IMR-90 (cell line): ENCODE measurements at regions not wholly inside any gene's neighbourhood (a gene's known extent, or its start where the extent isn't known, plus 50 kb on each side); places are given as distances from the start of the nearest gene placed in this dataset.

Source experiments
- ATAC-seq: fragments of 200-7000 bp; cut with Tn5 transposase; 2 replicates; pipeline ENCODE4 v1.9.1; 2020; ENCODE audit warnings: low read depth, mild to moderate bottlenecking, moderate library complexity
- BruUV-seq: library from RNA; stranded (reverse); fragments of 400-500 nt; replicated peaks from 2 replicates; lab custom pipeline; 2021; lab: Mats Ljungman, UMichigan
- CTCF ChIA-PET: fragments of 300-600 bp; formaldehyde crosslinking; extraction: SDS; loops from one replicate; lab custom pipeline; 2021; ENCODE audit warnings: antibody characterized with exemption; lab: Yijun Ruan, JAX
- POLR2A ChIA-PET: fragments of 300-600 bp; sonication (Branson Sonifier 250); formaldehyde crosslinking; loops from one replicate; lab custom pipeline; 2022; ENCODE audit warnings: antibody characterized with exemption; ENCODE audit not compliant: unreplicated experiment; lab: Charles Lee
- DNase-seq: peaks from one replicate; pipeline ENCODE4 v3.0.0; 2013
- H2AFZ ChIP-seq: replicated peaks from 2 replicates; pipeline ENCODE3; 2013; ENCODE audit warnings: low read length, mild to moderate bottlenecking; ENCODE audit not compliant: poor library complexity
- H2AK5ac ChIP-seq: 2 replicates; pipeline ENCODE4 v1.6.1; 2013; ENCODE audit warnings: low read depth, low read length, inconsistent platforms
- H2AK9ac ChIP-seq: replicated peaks from 2 replicates; pipeline ENCODE3; 2013; ENCODE audit warnings: mild to moderate bottlenecking, low read depth, low read length, moderate library complexity; ENCODE audit not compliant: poor library complexity
- H2BK120ac ChIP-seq: 2 replicates; pipeline ENCODE4 v1.6.1; 2013; ENCODE audit warnings: low read depth, low read length, inconsistent platforms
- H2BK15ac ChIP-seq: 3 replicates; pipeline ENCODE4 v1.6.1; 2013; ENCODE audit warnings: low read depth, low read length, inconsistent platforms
- H2BK20ac ChIP-seq: 2 replicates; pipeline ENCODE4 v1.6.1; 2013; ENCODE audit warnings: low read depth, mild to moderate bottlenecking, inconsistent platforms, low read length, moderate library complexity
- H2BK5ac ChIP-seq: 2 replicates; pipeline ENCODE4 v1.6.1; 2013; ENCODE audit warnings: mild to moderate bottlenecking, low read depth, low read length, inconsistent platforms; ENCODE audit not compliant: poor library complexity, severe bottlenecking
- H3K14ac ChIP-seq: replicated peaks from 2 replicates; pipeline ENCODE4 v1.6.1; 2013; ENCODE audit warnings: low read depth, low read length, inconsistent platforms
- H3K18ac ChIP-seq: 2 replicates; pipeline ENCODE4 v1.6.1; 2013; ENCODE audit warnings: low read depth, low read length, control low read depth
- H3K23ac ChIP-seq: 2 replicates; pipeline ENCODE4 v1.6.1; 2013; ENCODE audit warnings: low read depth, low read length, inconsistent platforms
- H3K27ac ChIP-seq: 2 replicates; pipeline ENCODE4 v1.5.1; 2013; ENCODE audit warnings: mild to moderate bottlenecking, control low read depth, low read length; ENCODE audit not compliant: insufficient read depth
- H3K27me3 ChIP-seq: 2 replicates; pipeline ENCODE4 v1.6.1; 2013; ENCODE audit warnings: low read length; ENCODE audit not compliant: control insufficient read depth, insufficient read depth
- H3K36me3 ChIP-seq: 2 replicates; pipeline ENCODE4 v1.6.1; 2013; ENCODE audit warnings: low read length, mixed read lengths; ENCODE audit not compliant: control insufficient read depth, insufficient read depth
- H3K4ac ChIP-seq: 2 replicates; pipeline ENCODE4 v1.6.1; 2013; ENCODE audit warnings: low read depth, low read length, inconsistent platforms
- H3K4me1 ChIP-seq: 2 replicates; pipeline ENCODE4 v1.6.1; 2013; ENCODE audit warnings: low read length, mixed read lengths; ENCODE audit not compliant: control insufficient read depth, insufficient read depth
- H3K4me2 ChIP-seq: 2 replicates; pipeline ENCODE4 v1.6.1; 2013; ENCODE audit warnings: low read depth, mild to moderate bottlenecking, control low read depth, low read length, moderate library complexity
- H3K4me3 ChIP-seq: 2 replicates; pipeline ENCODE4 v1.5.1; 2013; ENCODE audit warnings: low read depth, mild to moderate bottlenecking, control low read depth, low read length, moderate library complexity; ENCODE audit not compliant: insufficient read depth
- H3K56ac ChIP-seq: 2 replicates; pipeline ENCODE4 v1.6.1; 2013; ENCODE audit warnings: low read length, inconsistent platforms; ENCODE audit not compliant: insufficient read depth; ENCODE audit errors: extremely low read depth
- H3K79me1 ChIP-seq, 2 experiments: 2 replicates each; pipeline ENCODE4 v1.6.1; 2013; ENCODE audit warnings: low read length in 2 of 2, inconsistent platforms in 1 of 2, low read depth in 1 of 2
- H3K9ac ChIP-seq: 2 replicates; pipeline ENCODE4 v1.6.1; 2013; ENCODE audit warnings: low read depth, low read length, control low read depth
- H3K9me1 ChIP-seq: 2 replicates; pipeline ENCODE4 v1.6.1; 2013; ENCODE audit warnings: low read length, inconsistent platforms; ENCODE audit not compliant: insufficient read depth
- H3K9me3 ChIP-seq: 2 replicates; pipeline ENCODE4 v1.6.1; 2013; ENCODE audit warnings: low read length; ENCODE audit not compliant: control insufficient read depth, insufficient read depth
- H4K20me1 ChIP-seq: 2 replicates; pipeline ENCODE4 v1.6.1; 2013; ENCODE audit warnings: low read length, inconsistent platforms; ENCODE audit not compliant: insufficient read depth
- H4K5ac ChIP-seq: 2 replicates; pipeline ENCODE4 v1.6.1; 2013; ENCODE audit warnings: mild to moderate bottlenecking, low read depth, low read length, control low read depth
- H4K8ac ChIP-seq, 2 experiments: 2 replicates each; pipeline ENCODE4 v1.6.1; 2013; ENCODE audit warnings: low read depth in 2 of 2, low read length in 2 of 2, control low read depth in 1 of 2, inconsistent platforms in 1 of 2
- H4K91ac ChIP-seq: 2 replicates; pipeline ENCODE4 v1.6.1; 2013; ENCODE audit warnings: low read depth, low read length, inconsistent platforms; ENCODE audit not compliant: insufficient read depth
- CHD1 ChIP-seq: IDR thresholded peaks from 2 replicates; pipeline ENCODE4 v1.6.1; 2012; ENCODE audit warnings: low read depth, low read length, improper control_type of control experiment
- ELK1 ChIP-seq: fragments of 150-350 bp; IDR thresholded peaks from 2 replicates; pipeline ENCODE4 v1.6.1; 2016; ENCODE audit warnings: low read depth, mild to moderate bottlenecking, low read length, moderate library complexity, borderline replicate concordance
- FOS ChIP-seq: fragments of 150-350 bp; IDR thresholded peaks from 2 replicates; pipeline ENCODE4 v1.6.1; 2016; ENCODE audit warnings: low read depth, low read length
- MAZ ChIP-seq: IDR thresholded peaks from 2 replicates; pipeline ENCODE4 v1.6.1; 2012; ENCODE audit warnings: low read depth, mild to moderate bottlenecking, low read length, improper control_type of control experiment, moderate library complexity, borderline replicate concordance
- MXI1 ChIP-seq: IDR thresholded peaks from 2 replicates; pipeline ENCODE4 v1.6.1; 2012; ENCODE audit warnings: low read depth, mild to moderate bottlenecking, low read length, moderate library complexity, borderline replicate concordance
- RCOR1 ChIP-seq: IDR thresholded peaks from 2 replicates; pipeline ENCODE4 v1.6.1; 2012; ENCODE audit warnings: mild to moderate bottlenecking, low read length, improper control_type of control experiment; ENCODE audit not compliant: insufficient replicate concordance
- WGBS, 2 experiments: methylation state at CpG; one replicate each; pipeline versions ENCODE4 v1.1.5 to v1.1.7; 2013; ENCODE audit warnings: missing lambda C conversion rate in 2 of 2; ENCODE audit not compliant: insufficient read length in 1 of 2; ENCODE audit errors: extremely low coverage in 2 of 2; 5-methylcytosine and 5-hydroxymethylcytosine counted together
- dilution Hi-C: fragments of 300-500 bp; cut with HindIII; formaldehyde crosslinking; loops from one replicate; pipeline ENCODE4 v1.14.3; 2018; ENCODE audit warnings: low sequenced_read_pairs; ENCODE audit not compliant: unreplicated experiment
- in situ Hi-C: fragments of 300-500 bp; cut with MboI; formaldehyde crosslinking; loops from 3 replicates; pipeline ENCODE4 v1.14.3; 2019; ENCODE audit warnings: low sequenced_read_pairs, inconsistent platforms, mixed read lengths
- intact Hi-C: fragments of 100-400 bp; cut with micrococcal nuclease; formaldehyde crosslinking; loops from 2 replicates; pipeline ENCODE4 v1.10.0; 2022

GRCh38 chr15:29872716-29873115, 50.4 kb upstream of the TJP1 start:
- no peak overlapping the region for H3K23ac ChIP-seq
- no peaks in the 10 kb centered on the region for H4K20me1 ChIP-seq
- H2BK120ac ChIP-seq = no peak overlapping the region
- H4K5ac ChIP-seq = no peak overlapping the region
- no TSS peak for BruUV-seq
- H3K4ac ChIP-seq = no peak overlapping the region
- dilution Hi-C loops = no loop called here
- in situ Hi-C loops = loop anchor here (10.0 kb wide), 1 partner anchor 52 kb away; no protein-coding TSS in a partner anchor
- no peak overlapping the region for H4K91ac ChIP-seq
- no peak overlapping the region for H3K9ac ChIP-seq
- H3K56ac ChIP-seq = no peak overlapping the region
- H3K4me1 ChIP-seq = no peaks in the 10 kb centered on the region
- H3K9me1 ChIP-seq = no peaks in the 10 kb centered on the region; the same call in 1 of the 2 replicates
- no peak overlapping the region for H3K14ac ChIP-seq
- WGBS, 2 experiments = 86% methylated on average over 1 of the region's 7 CpGs; no CpG with 5 or more reads in 1 of the 2 experiments
- ChIA-PET POLR2A (no interaction called here), CTCF (interaction anchor here (1.2 kb wide), 1 partner anchor 8 kb away, joined by 5 read pairs; no protein-coding TSS in a partner anchor)
- no peak overlapping the region for H3K4me2 ChIP-seq
- H3K27me3 ChIP-seq = no peaks in the 10 kb centered on the region; the same call in 1 of the 2 replicates
- no peak overlapping the region for H2AK5ac ChIP-seq
- DNase-seq (no peak), ATAC-seq (no peak)
- H2AK9ac ChIP-seq = no peak overlapping the region
- no peak overlapping the region for H2BK20ac ChIP-seq
- no peak overlapping the region for H4K8ac ChIP-seq
- H3K4me3 ChIP-seq = no peak overlapping the region
- H2BK5ac ChIP-seq = no peak overlapping the region
- no peaks in the 10 kb centered on the region for H3K36me3 ChIP-seq
- H2BK15ac ChIP-seq = no peak overlapping the region
- TF ChIP-seq RCOR1 (no peak), MXI1 (no peak), MAZ (no peak), FOS (no peak), CHD1 (no peak), ELK1 (no peak)
- H3K9me3 ChIP-seq = no peaks in the 10 kb centered on the region; the same call in 1 of the 2 replicates
- H3K79me1 ChIP-seq = no peaks in the 10 kb centered on the region
- peak overlapping the region; percentile 8 for H2AFZ ChIP-seq
- intact Hi-C loops = no loop called here
- no peak overlapping the region for H3K18ac ChIP-seq
- H3K27ac ChIP-seq = no peak overlapping the region
